Posterior vena cava (tissue), 2 donors: ENCODE measurements at regions not wholly inside any gene's neighbourhood (a gene's known extent, or its start where the extent isn't known, plus 50 kb on each side); places are given as distances from the start of the nearest gene placed in this dataset.
A peak's percentile ranks its signal among the peaks of the same experiment; 100 is the strongest.

Experiments used
- DNase-seq: peaks from one replicate; pipeline ENCODE4 v3.0.0-alpha.2; 2020; ENCODE audit warnings: low spot score
- intact Hi-C, 2 donors: fragments of 100-400 bp; cut with DNase I; formaldehyde crosslinking; loops; one replicate each; pipeline versions ENCODE4 v1.14.1 to v1.14.2; 2022 to 2023
- donor health status: DM: yes; HTN: yes; CAD: no.
- donor health status: DM: yes; HTN: yes; CAD: no.

DNA sequence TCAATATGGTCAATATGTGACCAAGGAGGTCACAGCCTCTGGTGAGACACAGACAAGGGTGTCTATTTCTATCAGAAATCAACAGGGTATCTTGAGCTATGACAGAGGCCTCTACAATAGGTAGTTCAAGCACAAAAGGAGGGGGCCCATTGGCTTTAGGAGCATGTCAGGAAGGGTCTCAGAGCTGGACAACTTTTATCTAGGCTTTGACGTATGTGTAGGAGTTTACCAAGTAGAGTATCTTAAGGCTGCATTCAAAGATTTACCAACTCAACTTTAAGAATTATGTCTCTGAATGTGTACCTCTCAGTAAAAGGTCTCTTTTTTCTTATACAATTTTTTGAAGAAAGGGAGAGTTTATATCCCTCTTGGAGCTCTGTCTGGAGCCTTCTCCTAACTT lies 297.2 kb downstream of the NSG2 start:
- intact Hi-C loops, result no loop called here
- no peak for DNase-seq

GRCh38 chr5:174343826-174344225 lies 298.3 kb downstream of the NSG2 start:
- no peak for DNase-seq
- intact Hi-C loops, result no loop called here

DNA sequence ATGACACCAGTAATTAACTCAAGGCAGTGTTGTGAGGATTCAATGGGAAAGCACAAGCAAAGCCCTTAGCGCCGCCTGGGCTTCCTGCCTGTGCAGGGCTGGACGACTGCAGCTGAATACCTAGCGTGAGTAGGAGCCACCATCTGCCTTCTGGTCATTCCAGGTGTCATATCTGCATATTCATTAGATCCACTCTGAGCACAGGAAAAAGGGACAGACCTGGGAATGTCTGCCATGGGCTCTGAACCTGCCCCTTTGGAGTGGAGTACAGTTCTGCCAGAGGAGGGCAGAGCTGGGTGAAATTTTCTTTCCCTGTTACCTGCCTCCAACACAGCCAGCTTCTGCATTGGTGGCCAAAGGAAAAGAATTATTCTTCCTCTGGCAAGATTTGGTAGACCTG lies 298.8 kb downstream of the NSG2 start:
- intact Hi-C loops, result no loop called here
- no peak for DNase-seq

GRCh38 chr5:174347183-174347582 lies 301.7 kb downstream of the NSG2 start:
- intact Hi-C loops, result no loop called here

GRCh38 chr5:174348311-174348981 lies 302.9 kb downstream of the NSG2 start:
- intact Hi-C loops, result no loop called here

More at GRCh38 chr5:174347183-174347582, 301.7 kb downstream of the NSG2 start:
- DNase-seq, result no peak

GRCh38 chr5:174352681-174353080 lies 307.2 kb downstream of the NSG2 start:
- intact Hi-C loops, result no loop called here
- DNase-seq, result no peak

More at GRCh38 chr5:174348311-174348981, 302.9 kb downstream of the NSG2 start:
- DNase-seq, result no peak

DNA sequence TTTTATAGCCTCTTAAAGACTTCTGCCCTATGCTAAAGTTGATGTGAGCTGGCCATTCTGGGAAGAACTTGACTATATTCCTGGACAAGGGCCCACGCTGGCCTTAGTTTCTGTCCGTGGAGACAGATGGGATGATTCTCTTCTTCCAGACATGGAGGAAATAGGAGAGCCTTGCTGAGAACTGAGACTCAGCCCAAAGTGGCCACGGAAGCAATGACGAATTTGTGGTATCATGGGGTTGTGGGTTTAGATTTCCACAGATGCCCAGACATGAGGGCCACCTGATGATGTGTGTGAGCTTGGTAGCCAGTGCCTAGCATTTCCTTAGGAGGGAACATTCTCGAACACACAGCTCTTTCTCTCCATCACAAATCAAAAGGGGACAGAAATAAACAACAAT lies 309.1 kb downstream of the NSG2 start:
- intact Hi-C loops, result no loop called here
- peak; percentile 87 for DNase-seq

GRCh38 chr5:174355208-174355612 lies 309.7 kb downstream of the NSG2 start:
- intact Hi-C loops, result no loop called here
- DNase-seq, result no peak

- intact Hi-C loops, result no loop called here
- no peak for DNase-seq
Observed at GRCh38 chr5:174355995-174356394, 310.5 kb downstream of the NSG2 start.

GRCh38 chr5:174356536-174356935 lies 311.0 kb downstream of the NSG2 start:
- intact Hi-C loops, result no loop called here
- no peak for DNase-seq

GRCh38 chr5:174358276-174358675 lies 312.8 kb downstream of the NSG2 start:
- intact Hi-C loops, result no loop called here
- no peak for DNase-seq

GRCh38 chr5:174359071-174359470 lies 313.6 kb downstream of the NSG2 start:
- no peak for DNase-seq
- intact Hi-C loops, result no loop called here

DNA sequence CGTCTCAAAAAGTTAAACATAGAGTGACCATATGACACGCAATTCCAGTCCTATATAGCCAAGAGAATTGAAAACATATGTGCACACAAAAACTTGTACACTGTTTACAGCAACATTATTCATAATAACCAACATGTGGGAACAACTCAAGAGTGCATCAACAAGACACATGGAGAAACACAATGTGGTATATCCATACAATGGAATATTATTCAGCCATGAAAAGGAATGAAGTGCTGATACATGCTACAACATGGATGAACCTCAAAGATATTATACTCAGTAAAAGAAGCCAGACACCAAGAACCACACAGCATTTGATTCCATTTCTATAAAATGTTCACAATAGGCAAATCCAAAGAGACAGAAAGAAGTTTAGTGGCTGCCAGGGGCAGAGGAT lies 317.0 kb downstream of the NSG2 start:
- no peak for DNase-seq
- intact Hi-C loops, result no loop called here

GRCh38 chr5:174363934-174364333 lies 318.4 kb downstream of the NSG2 start:
- no peak for DNase-seq
- intact Hi-C loops, result no loop called here

- intact Hi-C loops, result no loop called here
- DNase-seq, result no peak
Observed at GRCh38 chr5:174364676-174365075, 319.2 kb downstream of the NSG2 start.

- no peak for DNase-seq
- intact Hi-C loops, result no loop called here
Observed at GRCh38 chr5:174371600-174372094, 326.1 kb downstream of the NSG2 start.

- intact Hi-C loops, result no loop called here
- no peak for DNase-seq
Observed at GRCh38 chr5:174374206-174374605, 328.7 kb downstream of the NSG2 start.

GRCh38 chr5:174376056-174376455 lies 330.6 kb downstream of the NSG2 start:
- DNase-seq, result no peak
- intact Hi-C loops, result no loop called here

DNA sequence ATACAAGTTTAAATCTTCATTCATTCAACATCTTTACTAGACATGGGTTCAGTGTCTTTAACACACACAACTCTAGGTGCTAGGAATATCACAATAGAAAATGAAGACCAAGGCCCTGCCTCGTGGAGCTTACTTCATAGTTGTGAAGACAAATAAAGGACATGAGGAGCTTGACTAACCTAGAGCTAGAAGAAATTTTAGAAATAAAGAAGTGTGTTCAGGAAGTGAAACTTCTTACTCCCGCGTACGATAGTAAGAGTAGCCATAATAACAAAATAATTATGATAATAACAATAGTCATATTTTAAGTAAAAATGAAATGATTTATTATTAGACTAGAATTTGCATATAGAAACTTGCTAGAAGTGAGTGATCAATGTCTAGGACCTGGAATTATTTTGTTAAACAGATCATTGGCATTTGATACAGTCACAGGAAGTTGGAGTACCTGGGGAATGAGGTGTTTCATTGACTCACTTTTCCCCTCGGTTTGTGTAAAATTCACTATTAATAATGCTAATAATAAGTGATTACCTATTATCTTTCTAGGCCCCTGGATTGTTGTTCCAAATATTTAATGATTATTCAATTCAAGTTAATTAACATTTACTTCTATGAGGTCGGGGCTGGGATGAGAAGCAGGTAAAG lies 331.3 kb downstream of the NSG2 start:
- intact Hi-C loops, result no loop called here
- no peak for DNase-seq

DNA sequence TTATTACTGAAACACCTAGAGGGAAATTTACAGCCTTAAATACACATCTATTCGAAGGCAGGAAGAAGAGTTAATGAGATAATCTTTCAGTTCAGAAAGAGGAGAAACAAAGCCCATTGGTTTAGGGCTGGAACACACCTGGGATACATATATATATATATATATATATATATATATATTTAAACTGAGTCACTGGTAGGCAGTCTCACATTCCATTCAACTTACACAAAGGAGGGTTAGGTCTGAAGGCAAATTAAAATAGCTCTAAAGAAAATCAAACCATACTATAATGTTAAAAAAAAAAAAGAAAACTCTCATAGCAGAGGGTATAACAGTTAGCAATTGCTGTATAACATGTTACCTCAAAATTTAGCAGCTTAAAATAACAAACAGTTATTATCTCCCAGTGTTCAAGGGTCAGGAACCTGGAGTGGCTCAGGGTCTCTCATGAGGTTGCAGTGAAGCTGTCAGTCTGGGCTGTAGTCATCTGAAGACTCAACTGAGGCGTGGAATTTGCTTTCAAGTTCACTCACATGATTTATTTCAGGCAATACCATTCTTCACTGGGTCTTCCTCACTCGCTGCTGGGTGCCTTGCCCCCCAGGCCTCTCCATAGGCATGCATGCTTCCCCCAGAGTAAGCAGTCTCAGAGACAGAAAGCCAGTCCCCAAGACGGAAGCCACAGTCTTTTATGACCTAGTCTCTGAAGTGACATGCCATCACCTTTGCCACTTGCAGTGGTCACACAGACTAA lies 332.8 kb downstream of the NSG2 start:
- DNase-seq, result no peak
- intact Hi-C loops, result no loop called here
